HG02943 (cell line): ENCODE measurements at regions not wholly inside any gene's neighbourhood (a gene's known extent, or its start where the extent isn't known, plus 50 kb on each side); places are given as distances from the start of the nearest gene placed in this dataset.

ENCODE experiments used
- ATAC-seq: cut with Tn5 transposase; IDR thresholded peaks from one replicate; pipeline ENCODE4 v1.9.1; 2021; ENCODE audit warnings: mild to moderate bottlenecking, low read depth, moderate library complexity; ENCODE audit not compliant: unreplicated experiment

DNA sequence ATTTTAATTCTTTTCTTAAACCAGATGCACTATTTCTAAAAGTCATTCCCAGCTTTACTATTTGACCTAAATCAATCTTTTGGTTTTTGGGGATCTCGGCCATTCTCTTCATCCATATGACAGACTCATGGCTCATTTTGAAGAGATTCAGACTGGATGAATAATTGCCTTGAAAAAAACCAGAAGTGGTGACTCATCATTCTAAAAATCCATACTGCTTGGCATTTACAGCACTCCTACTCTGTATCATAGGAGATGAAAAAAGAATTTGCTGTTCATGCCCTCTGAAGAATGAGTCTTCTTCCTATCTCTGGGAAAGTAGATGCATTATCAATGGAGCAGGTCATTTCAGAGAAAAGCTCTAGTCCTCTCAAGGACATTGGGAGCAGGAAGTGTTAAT lies 220.5 kb upstream of the RPS6KA3 start:
- no peak for ATAC-seq

DNA sequence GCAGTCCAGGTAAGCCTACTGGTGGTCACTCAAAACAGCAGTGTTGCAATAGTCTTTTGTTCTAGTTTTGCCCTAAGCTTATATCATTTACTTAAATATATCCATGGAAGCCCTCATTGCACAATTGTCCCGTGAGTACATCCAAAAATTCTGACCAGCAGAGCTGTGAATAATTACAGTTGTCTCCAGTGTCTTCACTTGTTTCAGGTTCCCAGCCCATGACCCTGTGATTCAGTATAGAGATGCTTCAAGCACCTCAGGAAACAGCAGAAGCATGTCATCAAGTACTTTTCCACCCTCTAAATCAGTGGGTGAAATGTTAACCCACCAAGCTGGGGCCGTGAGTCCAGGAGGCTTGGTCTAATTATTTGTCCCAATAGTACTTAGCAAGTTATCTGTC lies 214.9 kb upstream of the RPS6KA3 start:
- no peak for ATAC-seq

DNA sequence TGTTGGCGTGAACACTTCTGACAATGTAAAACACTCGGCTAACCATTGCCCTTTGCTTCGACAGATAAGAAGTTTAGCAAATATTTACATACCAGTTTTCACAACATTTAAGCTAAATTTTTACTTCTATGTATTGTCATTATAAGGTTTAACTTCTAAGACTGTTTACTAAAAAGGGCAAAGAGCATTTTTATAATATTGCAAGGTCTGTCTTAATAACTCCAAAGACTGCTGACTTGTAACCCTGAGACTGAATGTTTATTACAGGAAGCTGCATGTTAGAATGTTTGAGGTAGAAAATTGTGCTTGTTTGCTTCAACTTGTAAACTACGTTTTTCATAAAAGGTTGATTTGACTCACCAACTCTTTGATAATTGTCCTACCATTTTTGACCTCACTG lies 213.2 kb upstream of the RPS6KA3 start:
- no peak for ATAC-seq

DNA sequence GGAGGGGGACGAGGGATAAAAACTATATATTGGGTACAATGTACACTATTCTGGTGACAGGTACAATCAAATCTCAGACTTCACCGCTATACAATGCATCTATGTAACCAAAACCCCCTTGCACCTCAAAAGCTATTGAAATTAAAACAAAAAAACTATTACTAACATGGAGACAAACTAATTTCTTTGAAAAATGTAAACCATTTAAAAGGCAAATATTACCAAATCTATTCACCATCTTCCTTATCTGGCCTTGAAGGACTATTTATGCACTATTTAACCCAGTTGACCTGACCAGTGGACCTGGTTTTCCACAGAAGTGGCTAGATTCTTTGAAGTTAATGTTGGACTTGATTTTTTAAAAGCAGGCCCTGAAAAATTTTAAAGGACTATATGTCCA lies 212.3 kb upstream of the RPS6KA3 start:
- no peak for ATAC-seq

DNA sequence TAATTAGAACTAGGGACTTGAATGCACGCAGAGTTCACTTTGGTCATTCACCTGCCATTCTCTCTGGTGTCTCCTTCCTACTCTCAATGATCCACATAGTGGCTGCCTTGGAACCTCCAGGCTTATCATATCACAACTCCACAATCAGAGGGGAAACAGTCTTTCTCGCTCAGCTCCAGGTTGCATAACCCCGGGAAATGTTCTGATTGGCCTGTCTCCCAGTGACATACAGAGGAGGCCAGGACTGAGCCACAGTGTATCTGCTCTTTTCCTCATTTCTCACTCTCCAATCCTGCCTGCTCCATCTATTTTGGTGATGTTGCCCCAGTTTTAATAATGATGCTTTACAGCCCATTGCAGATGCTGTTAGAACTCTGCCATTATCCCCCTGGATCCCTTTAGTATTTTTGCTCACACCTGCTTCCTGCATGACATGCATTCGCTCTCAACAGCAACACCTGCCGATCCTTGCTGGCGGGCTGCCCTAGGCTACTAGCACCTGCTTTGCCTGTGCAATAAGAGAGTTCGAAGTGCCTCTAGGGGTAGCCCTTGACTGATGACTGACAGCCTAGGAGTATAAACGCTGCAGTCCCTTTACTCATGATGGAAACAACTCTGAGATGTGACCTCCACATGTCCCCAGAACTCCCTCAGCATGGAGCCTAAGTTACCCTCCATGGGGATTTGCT lies 211.3 kb upstream of the RPS6KA3 start:
- ATAC-seq, result no peak

DNA sequence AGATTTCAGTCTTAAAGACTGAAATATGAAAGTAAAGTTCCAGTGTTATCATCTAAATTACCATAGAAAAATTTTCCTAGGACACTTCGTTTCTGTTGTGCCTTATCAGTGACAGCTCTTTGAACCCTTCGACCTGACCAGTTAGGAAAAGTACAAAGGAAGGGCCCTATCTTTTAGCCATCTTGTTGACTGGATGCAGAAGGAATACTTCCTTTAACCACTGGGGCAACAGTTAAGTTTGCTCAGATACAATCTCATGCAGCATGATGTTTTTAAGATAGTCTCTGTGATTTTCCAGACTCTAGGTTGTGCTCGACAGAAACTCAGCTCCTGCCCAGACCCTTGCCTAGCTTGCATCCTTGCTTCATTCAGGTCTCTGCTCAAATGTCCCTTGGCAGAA lies 210.5 kb upstream of the RPS6KA3 start:
- no peak for ATAC-seq

DNA sequence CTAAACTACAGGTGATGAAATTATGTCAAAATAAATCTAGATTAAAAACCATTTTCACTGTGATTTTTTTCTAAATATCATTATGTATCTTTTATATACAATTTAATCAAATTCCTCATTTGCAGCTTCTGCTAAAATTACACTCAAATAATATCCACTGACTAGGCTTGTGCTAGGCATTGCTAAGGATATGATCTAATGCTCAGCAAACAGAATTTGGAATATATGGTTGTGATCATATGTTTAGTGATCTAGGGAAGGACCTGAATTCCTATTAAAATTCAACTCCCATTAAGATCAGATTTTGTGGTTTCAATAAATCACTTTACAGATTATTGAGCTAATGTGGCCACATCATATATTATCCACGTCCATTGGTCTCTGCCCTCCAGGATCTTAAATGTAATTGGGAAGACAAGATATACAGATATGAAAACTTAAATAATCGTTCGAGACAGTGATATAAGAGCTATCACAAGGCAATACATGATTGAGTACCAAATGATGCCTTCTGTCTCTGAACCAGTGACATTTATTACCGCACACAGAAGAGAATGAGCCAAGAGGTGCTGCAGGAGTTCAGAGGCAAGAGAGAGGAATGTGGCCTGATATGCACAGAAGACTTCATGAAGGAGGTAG lies 206.0 kb upstream of the RPS6KA3 start:
- ATAC-seq, result no peak

DNA sequence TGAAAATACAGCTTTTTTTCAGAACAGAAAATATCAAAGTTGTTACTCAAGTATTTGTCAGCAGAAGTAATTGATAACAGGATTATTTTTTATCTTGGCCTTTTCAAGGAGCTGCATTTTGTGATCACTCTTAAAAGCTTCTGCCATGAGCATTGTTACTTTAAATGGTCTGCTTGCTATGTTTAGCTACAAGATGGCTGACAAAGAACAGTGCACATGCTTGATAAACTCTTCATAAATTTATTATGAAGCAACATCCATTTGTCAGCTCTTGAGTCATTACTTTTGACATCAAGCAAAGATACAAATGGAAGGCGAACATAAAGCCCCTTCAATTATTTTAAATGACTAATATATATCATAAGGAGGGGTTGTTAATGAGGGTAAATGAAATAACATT lies 205.4 kb upstream of the RPS6KA3 start:
- no peak for ATAC-seq

DNA sequence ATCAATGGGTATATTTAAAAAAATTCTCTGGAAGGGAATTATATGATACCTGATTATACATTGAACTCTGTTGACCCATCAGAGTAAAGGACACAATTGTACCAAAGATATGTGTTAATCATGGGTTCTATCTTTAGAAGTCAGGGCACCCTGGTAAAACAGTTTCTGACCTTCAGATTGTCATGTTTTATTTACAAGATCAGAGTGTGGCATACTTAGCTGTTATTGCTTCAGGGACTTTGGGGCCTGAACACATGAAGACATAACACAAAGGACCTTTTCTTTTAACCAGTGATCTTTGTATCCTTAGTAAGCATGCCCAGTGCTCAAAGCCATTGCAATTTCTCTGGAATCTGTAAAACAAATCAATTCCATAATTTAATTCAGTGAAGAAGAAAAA lies 204.8 kb upstream of the RPS6KA3 start:
- no peak for ATAC-seq

DNA sequence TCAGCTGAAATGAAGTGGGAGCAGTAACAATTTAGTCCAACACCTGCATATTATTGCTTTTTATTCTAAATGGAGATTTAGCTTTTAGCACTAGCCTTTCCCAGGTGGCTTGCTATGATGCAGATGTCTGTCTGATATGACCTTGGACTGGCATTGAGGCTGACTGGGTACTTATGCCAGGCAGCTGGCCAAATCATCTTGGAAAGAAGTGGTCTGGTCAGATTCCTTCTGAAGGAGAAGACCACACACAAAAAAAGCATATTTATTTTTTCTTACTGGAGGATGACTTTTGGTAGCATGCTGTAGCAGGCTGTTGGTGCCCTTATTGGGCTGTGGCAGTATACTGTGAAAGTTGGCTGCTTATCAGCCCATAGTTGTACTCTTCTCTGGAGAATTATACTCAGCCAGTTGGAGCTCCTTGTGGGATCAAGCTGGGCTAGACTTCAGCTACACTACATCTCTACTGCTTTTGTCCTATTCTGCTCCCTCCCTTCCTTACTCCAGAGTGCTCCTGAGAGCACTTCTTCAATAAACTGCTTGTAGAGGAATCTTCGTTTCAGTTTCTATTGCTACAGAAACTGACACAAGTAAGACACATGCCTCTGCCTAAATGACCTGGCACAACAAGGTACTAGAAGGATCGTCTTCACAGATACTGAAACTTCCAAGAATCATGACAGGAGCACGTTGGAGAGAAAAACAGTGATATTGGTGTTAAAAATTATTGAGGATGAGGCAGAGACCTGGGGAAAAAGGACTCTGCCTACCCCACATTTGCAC lies 196.8 kb upstream of the RPS6KA3 start:
- no peak for ATAC-seq

DNA sequence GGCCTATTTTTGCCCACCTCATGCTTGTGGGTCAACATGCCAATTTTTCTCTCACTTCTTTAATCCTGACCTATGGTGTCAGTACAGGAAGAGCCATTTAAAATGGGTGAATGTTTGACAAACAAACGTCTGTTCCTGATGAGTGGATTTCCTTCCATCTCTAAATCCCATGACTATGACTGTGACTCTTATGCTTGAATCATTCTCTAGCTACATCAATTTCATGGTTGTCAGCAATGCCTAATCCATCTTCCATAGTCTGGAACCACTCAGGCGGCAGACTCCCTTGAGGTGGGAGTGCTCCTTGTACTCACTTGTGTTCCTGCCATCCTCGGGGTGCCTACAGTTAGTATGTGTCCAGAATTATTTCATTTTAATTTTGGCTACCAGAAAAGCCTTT lies 194.9 kb upstream of the RPS6KA3 start:
- no peak for ATAC-seq

DNA sequence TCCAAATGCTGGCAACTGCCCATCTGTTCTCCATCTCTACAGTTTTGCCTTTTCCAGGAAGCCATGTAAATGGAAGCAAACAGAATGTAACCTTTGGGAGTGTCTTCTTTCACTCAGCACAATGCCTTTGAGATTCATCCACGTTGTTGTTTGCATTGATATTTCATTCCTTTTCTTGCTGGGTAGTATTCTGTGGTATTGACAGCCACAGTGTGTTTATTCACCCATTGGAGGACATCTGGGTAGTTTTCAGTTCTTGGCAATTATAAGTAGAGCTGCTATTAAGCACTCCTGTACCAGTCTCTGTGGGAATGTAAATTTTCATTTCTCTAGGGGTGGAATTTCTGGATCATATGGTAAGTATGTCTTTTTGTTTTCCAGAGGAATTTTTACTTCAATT lies 194.3 kb upstream of the RPS6KA3 start:
- ATAC-seq, result no peak

DNA sequence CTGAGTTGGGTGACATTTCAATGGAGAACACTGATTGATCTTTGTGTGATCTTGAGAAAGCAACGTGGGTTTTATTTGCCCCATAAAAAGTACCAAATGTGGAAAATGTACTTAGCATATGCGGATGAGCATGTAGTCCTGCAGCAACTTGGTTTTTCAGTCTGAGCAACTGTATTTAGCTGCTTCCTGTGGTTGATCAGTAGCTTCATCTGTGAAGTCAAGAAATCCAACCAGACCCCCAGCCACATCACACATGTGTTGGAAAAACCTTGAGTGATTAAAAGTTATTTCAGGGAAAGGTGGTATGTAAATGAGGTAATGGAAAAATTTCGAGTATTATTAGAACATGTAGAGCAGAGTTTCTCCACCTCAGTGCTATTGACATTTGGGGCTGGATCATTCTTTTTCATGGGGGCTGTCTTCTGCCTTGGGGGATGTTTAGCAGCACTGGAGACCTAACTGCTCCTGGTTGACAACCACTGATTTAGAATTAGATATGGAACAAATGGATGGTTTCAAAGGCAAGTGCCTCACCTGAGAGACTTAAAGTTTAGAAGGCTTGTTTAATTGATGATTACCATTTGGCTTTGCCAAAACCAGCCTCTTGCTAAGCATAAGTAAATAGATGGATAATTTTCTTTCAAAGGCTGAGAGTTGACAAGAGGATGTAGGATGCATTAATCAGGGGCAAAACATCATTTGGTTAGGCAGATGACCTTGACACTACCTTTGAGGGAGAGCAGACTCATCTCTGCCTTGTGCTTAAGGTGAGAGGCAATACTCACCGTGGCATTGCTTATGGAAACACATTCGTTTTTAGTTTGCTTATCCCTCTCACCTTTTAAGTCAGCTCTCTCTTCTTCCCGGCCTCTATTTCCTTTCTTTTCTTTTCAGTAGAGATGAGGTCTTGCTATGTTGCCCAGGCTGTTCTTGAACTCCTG lies 193.0 kb upstream of the RPS6KA3 start:
- no peak for ATAC-seq

DNA sequence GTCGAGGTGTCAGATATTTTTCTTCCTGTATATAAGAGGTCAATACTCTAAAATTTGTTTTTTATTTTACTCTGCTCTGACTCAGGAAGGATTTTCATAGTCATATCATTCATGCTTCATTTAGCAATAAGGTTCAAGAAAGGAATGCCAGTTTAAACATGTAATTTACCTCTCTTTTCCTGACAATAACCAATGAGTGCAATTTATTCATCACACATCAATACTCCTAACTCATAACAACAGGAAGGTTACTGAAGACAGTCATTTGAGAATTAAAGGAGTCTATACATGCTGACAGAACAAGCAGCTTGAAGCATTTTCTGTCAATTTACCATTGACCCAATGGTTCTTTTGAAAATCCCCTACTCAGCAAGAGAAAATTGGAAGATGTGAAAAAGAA lies 190.3 kb upstream of the RPS6KA3 start:
- ATAC-seq, result no peak

DNA sequence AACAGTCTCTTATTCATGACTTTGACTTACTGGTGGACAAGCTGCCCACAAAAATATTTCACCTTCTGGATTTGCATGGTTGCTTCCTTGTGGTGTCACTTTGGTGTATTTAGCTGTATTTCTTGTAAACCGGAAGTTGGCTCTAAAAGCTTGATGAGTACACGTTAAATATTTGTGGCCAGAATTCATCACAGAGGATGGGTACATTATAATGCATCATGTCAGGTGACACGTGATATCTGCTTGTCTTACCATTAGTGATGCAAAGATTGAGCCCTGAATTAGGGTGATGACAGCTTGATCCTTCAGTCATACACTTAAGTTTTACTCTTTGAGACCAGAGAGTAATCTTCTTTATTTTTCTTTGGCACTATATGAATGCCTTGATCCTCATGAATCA lies 188.3 kb upstream of the RPS6KA3 start:
- no peak for ATAC-seq

DNA sequence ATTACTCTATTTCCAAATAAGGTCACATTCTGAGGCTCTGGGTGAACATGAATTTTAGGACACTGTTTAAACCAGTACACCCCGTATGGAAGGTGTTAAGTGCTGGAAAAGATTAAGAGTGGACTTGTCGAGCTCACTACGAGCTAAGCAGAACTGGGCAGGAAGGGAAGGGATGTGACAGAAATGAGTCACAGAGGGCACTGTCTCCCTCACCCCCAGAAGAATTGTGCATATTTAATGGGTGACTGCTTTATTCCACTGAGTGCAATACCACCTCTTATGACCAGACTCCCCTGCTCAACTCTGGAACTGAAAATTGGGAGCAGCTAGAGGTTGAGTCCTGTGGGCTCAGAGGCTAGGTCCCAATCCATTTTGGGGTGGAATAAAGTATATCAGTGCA lies 187.4 kb upstream of the RPS6KA3 start:
- ATAC-seq, result no peak

DNA sequence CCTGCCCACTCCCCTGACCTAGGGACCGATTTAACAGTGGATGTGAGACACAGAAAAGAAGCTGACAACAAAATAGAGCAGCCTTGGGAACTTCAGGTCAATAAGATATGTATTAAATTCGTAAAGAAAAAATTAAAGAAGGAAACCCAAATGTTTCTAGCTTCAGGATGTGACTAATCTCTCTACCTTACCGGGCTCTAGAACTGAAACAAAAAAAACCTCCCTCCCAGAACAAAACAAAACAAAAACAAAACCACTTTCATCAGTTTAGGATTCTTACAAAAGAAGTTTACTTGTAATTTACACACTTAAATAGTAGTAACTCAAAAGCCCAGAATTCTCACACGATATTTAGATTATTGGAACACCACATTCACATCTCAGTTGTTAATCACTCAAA lies 185.8 kb upstream of the RPS6KA3 start:
- ATAC-seq, result no peak

DNA sequence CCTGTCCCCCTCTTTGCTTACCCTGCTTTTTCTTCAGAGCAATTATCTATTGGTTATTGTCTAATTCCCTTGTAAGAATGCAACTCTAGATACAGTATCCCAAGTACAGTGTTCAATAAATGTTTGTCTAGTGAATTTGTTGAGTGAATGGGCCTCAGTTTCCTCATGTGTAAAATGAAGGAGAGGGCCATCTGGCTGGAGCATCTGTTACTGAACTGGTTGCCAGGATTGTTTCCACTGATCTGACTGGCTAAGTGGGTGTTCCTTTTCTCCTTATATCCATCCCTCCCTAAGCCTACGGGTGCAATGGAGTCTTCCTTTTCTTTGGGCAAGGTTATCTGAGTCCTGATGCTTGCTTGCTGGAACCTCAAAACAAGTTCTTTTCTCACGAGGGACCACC lies 185.2 kb upstream of the RPS6KA3 start:
- ATAC-seq, result no peak

DNA sequence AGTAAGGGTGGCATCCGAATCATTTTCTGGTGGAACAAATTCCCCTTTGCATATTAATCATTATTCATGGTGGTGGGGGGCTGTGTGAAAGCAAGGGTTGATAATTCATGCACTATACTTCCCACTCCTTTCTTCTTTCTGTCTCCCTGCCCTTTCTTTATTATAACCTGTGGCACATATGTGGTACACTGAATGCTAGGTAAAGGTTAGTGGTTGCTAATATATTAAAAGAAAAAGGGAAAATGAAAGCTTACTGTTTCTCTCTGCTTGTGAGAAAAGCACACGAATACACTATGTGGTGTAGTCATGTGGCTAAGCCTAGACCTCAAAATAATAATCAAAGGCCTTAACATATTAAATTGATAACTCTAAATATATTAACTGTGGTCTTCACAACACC lies 178.4 kb upstream of the RPS6KA3 start:
- ATAC-seq, result no peak

DNA sequence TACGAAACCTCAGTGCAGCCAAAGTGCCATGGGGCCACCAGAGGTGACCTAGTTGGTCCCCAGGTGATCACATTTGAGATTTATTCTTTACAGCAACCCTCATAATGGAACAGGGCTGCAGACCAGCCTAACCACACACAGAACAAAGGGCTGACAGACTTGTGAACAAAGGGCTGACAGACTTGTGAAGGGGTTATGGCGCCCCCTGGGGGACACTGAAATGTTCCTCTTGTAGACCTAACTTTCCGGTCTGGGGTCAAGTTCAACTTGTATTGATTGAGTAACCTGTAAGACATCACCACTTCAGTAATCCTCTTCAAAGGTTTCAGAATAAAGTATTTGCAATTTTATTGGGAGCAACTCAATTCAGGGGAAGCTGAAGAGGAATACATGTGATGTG lies 175.9 kb upstream of the RPS6KA3 start:
- no peak for ATAC-seq

DNA sequence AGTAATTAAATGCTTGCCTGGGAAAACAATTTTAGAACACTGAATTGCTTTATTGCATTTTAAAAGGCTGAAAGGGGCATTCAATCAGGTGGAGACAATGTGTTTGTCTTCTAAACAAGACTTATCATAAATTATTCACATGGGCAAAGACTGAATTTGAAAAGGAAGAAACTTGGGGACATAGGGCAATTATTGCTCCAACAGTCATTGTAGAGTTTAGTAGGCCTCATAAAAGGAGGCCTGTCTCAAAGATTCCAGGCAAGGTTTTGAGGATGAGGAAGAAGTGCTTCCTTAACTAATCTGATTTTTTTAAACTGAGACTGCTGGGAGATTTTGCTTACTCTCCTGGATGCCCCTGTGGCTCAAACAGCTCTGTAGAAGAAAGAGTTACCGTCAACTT lies 174.4 kb upstream of the RPS6KA3 start:
- ATAC-seq, result no peak
